ENCODE measurements at regions not wholly inside any gene's neighbourhood (a gene's known extent, or its start where the extent isn't known, plus 50 kb on each side); places are given as distances from the start of the nearest gene placed in this dataset.

- DNase-seq, result no peak
- 23 to 37% methylated on average over 4 of the region's 4 CpGs for WGBS, 2 donors
- intact Hi-C loops (cut with DNase I), result no loop called here
- no peaks in the 10 kb centered on the region for H3K9me3 ChIP-seq
- TF ChIP-seq POLR2A (IDR thresholded peaks at IDR 0.05) (no peak), CTCF (IDR thresholded peaks at IDR 0.05) (no peak)
- no peaks in the 10 kb centered on the region for H3K4me1 ChIP-seq
- no peak overlapping the region for H3K4me3 ChIP-seq
- no peaks in the 10 kb centered on the region for H3K36me3 ChIP-seq (replicated peaks in 1 of 2; ENCODE audit: insufficient read depth in 1 of 2, low read depth in 2 of 2)
- no peak overlapping the region for H3K27ac ChIP-seq
- no peaks in the 10 kb centered on the region for H3K27me3 ChIP-seq
- ATAC-seq, result no peak
Measured at GRCh38 chr3:87563712-87564111, 287.3 kb upstream of the POU1F1 start.

GRCh38 chr3:87558492-87558891 is 282.1 kb upstream of the POU1F1 start:
- Histone ChIP-seq H3K4me3 (no peak overlapping the region), H3K9me3 (no peaks in the 10 kb centered on the region), H3K36me3 (replicated peaks in 1 of 2; ENCODE audit: insufficient read depth in 1 of 2, low read depth in 2 of 2) (no peaks in the 10 kb centered on the region), H3K27me3 (no peaks in the 10 kb centered on the region), H3K27ac (no peak overlapping the region), H3K4me1 (no peaks in the 10 kb centered on the region)
- DNase-seq (no peak), ATAC-seq (no peak)
- TF ChIP-seq POLR2A (IDR thresholded peaks at IDR 0.05) (no peak), CTCF (IDR thresholded peaks at IDR 0.05) (no peak)
- intact Hi-C loops (cut with DNase I), result no loop called here
- WGBS, 2 donors, result 41 to 56% methylated on average over 3 of the region's 3 CpGs

- H3K4me3 ChIP-seq, result no peak overlapping the region
- H3K4me1 ChIP-seq, result no peaks in the 10 kb centered on the region
- H3K36me3 ChIP-seq (replicated peaks in 1 of 2; ENCODE audit: insufficient read depth in 1 of 2, low read depth in 2 of 2), result no peaks in the 10 kb centered on the region
- WGBS, 2 donors, result 0% methylated on average over 1 of the region's 1 CpG
- H3K27me3 ChIP-seq, result no peaks in the 10 kb centered on the region
- DNase-seq (no peak), ATAC-seq (no peak)
- TF ChIP-seq CTCF (IDR thresholded peaks at IDR 0.05) (no peak), POLR2A (IDR thresholded peaks at IDR 0.05) (no peak)
- H3K9me3 ChIP-seq, result no peaks in the 10 kb centered on the region
- H3K27ac ChIP-seq, result no peak overlapping the region
- intact Hi-C loops (cut with DNase I), result no loop called here
Measured at GRCh38 chr3:87555290-87555689, 278.9 kb upstream of the POU1F1 start.

GRCh38 chr3:87553058-87553457 is 276.7 kb upstream of the POU1F1 start:
- ATAC-seq (no peak), DNase-seq (no peak)
- no peak overlapping the region for H3K4me3 ChIP-seq
- TF ChIP-seq POLR2A (IDR thresholded peaks at IDR 0.05) (no peak), CTCF (IDR thresholded peaks at IDR 0.05) (no peak)
- no peaks in the 10 kb centered on the region for H3K4me1 ChIP-seq
- no peaks in the 10 kb centered on the region for H3K27me3 ChIP-seq
- intact Hi-C loops (cut with DNase I), result no loop called here
- no peak overlapping the region for H3K27ac ChIP-seq
- H3K9me3 ChIP-seq, result no peaks in the 10 kb centered on the region
- H3K36me3 ChIP-seq (replicated peaks in 1 of 2; ENCODE audit: insufficient read depth in 1 of 2, low read depth in 2 of 2), result no peaks in the 10 kb centered on the region
- WGBS, 2 donors, result 68 to 85% methylated on average over 3 of the region's 3 CpGs

GRCh38 chr3:87550892-87551291 is 274.5 kb upstream of the POU1F1 start:
- ATAC-seq, result no peak
- intact Hi-C loops (cut with DNase I), result no loop called here

More at GRCh38 chr3:87550892-87551291, 274.5 kb upstream of the POU1F1 start:
- no peak for DNase-seq
- no peak overlapping the region for H3K27ac ChIP-seq
- 72% methylated on average over 3 of the region's 3 CpGs for WGBS, 2 donors
- no peak for TF ChIP-seq POLR2A (IDR thresholded peaks at IDR 0.05)
- TF ChIP-seq CTCF (IDR thresholded peaks at IDR 0.05), result no peak
- H3K36me3 ChIP-seq (replicated peaks in 1 of 2; ENCODE audit: insufficient read depth in 1 of 2, low read depth in 2 of 2), result no peaks in the 10 kb centered on the region
- no peaks in the 10 kb centered on the region for H3K4me1 ChIP-seq
- no peaks in the 10 kb centered on the region for H3K9me3 ChIP-seq
- H3K4me3 ChIP-seq, result no peak overlapping the region
- H3K27me3 ChIP-seq, result no peaks in the 10 kb centered on the region

All from body of pancreas (tissue), 4 donors.